ENCODE measurements at regions not wholly inside any gene's neighbourhood (a gene's known extent, or its start where the extent isn't known, plus 50 kb on each side); places are given as distances from the start of the nearest gene placed in this dataset.
"Not testable (repeated sequence)": the region's sequence is repeated elsewhere in the genome, so short reads cannot be mapped to it uniquely, and the experiment has no call there.

- no peak for DNase-seq (ENCODE audit: low read depth)
Observed at GRCh38 chr9:85487872-85488271, 253.9 kb downstream of the AGTPBP1 start.

GRCh38 chr9:85484235-85484634 lies 257.5 kb downstream of the AGTPBP1 start:
- DNase-seq (ENCODE audit: low read depth) = no peak

GRCh38 chr9:85483208-85483607 lies 258.5 kb downstream of the AGTPBP1 start:
- no peak for DNase-seq (ENCODE audit: low read depth)

- DNase-seq (ENCODE audit: low read depth) = no peak
Observed at GRCh38 chr9:85479305-85479704, 262.4 kb downstream of the AGTPBP1 start.

GRCh38 chr9:85478847-85479246 lies 262.9 kb downstream of the AGTPBP1 start:
- no peak for DNase-seq (ENCODE audit: low read depth)

GRCh38 chr9:85474896-85475295 lies 266.9 kb downstream of the AGTPBP1 start:
- DNase-seq (ENCODE audit: low read depth) = not testable (repeated sequence)

GRCh38 chr9:85471791-85472190 lies 270.0 kb downstream of the AGTPBP1 start:
- DNase-seq (ENCODE audit: low read depth) = no peak

GRCh38 chr9:85469041-85469440 lies 272.7 kb downstream of the AGTPBP1 start:
- DNase-seq (ENCODE audit: low read depth) = no peak

- no peak for DNase-seq (ENCODE audit: low read depth)
Observed at GRCh38 chr9:85466834-85467233, 274.9 kb downstream of the AGTPBP1 start.

GRCh38 chr9:85458114-85458864 lies 283.5 kb downstream of the AGTPBP1 start:
- not testable (repeated sequence) for DNase-seq (ENCODE audit: low read depth)

- DNase-seq (ENCODE audit: low read depth) = no peak
Observed at GRCh38 chr9:85453850-85454249, 287.9 kb downstream of the AGTPBP1 start.

- DNase-seq (ENCODE audit: low read depth) = no peak
Observed at GRCh38 chr9:85452841-85453240, 288.9 kb downstream of the AGTPBP1 start.

- no peak for DNase-seq (ENCODE audit: low read depth)
Observed at GRCh38 chr9:85451680-85452079, 290.1 kb downstream of the AGTPBP1 start.

GRCh38 chr9:85445887-85446286 lies 295.9 kb downstream of the AGTPBP1 start:
- no peak for DNase-seq (ENCODE audit: low read depth)

- no peak for DNase-seq (ENCODE audit: low read depth)
Observed at GRCh38 chr9:85444243-85444642, 297.5 kb downstream of the AGTPBP1 start.

- DNase-seq (ENCODE audit: low read depth) = no peak
Observed at GRCh38 chr9:85443190-85443598, 298.6 kb downstream of the AGTPBP1 start.

GRCh38 chr9:85439791-85440190 lies 302.0 kb downstream of the AGTPBP1 start:
- DNase-seq (ENCODE audit: low read depth) = no peak

- DNase-seq (ENCODE audit: low read depth) = not testable (repeated sequence)
Observed at GRCh38 chr9:85433956-85434355, 307.8 kb downstream of the AGTPBP1 start.

- DNase-seq (ENCODE audit: low read depth) = not testable (repeated sequence)
Observed at GRCh38 chr9:85433551-85433950, 308.2 kb downstream of the AGTPBP1 start.

- DNase-seq (ENCODE audit: low read depth) = no peak
Observed at GRCh38 chr9:85433046-85433445, 308.7 kb downstream of the AGTPBP1 start.

GRCh38 chr9:85432599-85432998 lies 309.2 kb downstream of the AGTPBP1 start:
- no peak for DNase-seq (ENCODE audit: low read depth)

- no peak for DNase-seq (ENCODE audit: low read depth)
Observed at GRCh38 chr9:85431339-85432102, 310.2 kb downstream of the AGTPBP1 start.

- no peak for DNase-seq (ENCODE audit: low read depth)
Observed at GRCh38 chr9:85430659-85431338, 311.0 kb downstream of the AGTPBP1 start.

Data from CMK (cell line).